ENCODE measurements at regions not wholly inside any gene's neighbourhood (a gene's known extent, or its start where the extent isn't known, plus 50 kb on each side); places are given as distances from the start of the nearest gene placed in this dataset.
"Not testable (repeated sequence)": the region's sequence is repeated elsewhere in the genome, so short reads cannot be mapped to it uniquely, and the experiment has no call there.

- no peak for DNase-seq
Measured at GRCh38 chr1:80363689-80364475, 1357.4 kb upstream of the ADGRL4 start.

- DNase-seq, result no peak
Measured at GRCh38 chr1:80359666-80360065, 1353.1 kb upstream of the ADGRL4 start.

GRCh38 chr1:80349218-80349617 lies 1342.7 kb upstream of the ADGRL4 start:
- no peak for DNase-seq

- DNase-seq, result no peak
Measured at GRCh38 chr1:80341021-80341420, 1334.5 kb upstream of the ADGRL4 start.

GRCh38 chr1:80318108-80318507 lies 1311.6 kb upstream of the ADGRL4 start:
- DNase-seq, result no peak

- no peak for DNase-seq
Measured at GRCh38 chr1:80310703-80311245, 1304.2 kb upstream of the ADGRL4 start.

GRCh38 chr1:80305466-80305865 lies 1298.9 kb upstream of the ADGRL4 start:
- DNase-seq, result no peak

GRCh38 chr1:80293818-80294217 lies 1287.3 kb upstream of the ADGRL4 start:
- no peak for DNase-seq

- DNase-seq, result not testable (repeated sequence)
Measured at GRCh38 chr1:80288750-80289149, 1282.2 kb upstream of the ADGRL4 start.

- DNase-seq, result no peak
Measured at GRCh38 chr1:80282536-80282935, 1276.0 kb upstream of the ADGRL4 start.

GRCh38 chr1:80278936-80279335 lies 1272.4 kb upstream of the ADGRL4 start:
- DNase-seq, result no peak

GRCh38 chr1:80274256-80274655 lies 1267.7 kb upstream of the ADGRL4 start:
- no peak for DNase-seq

GRCh38 chr1:80272495-80272894 lies 1266.0 kb upstream of the ADGRL4 start:
- no peak for DNase-seq

GRCh38 chr1:80258659-80259058 lies 1252.1 kb upstream of the ADGRL4 start:
- no peak for DNase-seq

GRCh38 chr1:80251591-80251990 lies 1245.1 kb upstream of the ADGRL4 start:
- DNase-seq, result no peak

- DNase-seq, result no peak
Measured at GRCh38 chr1:80251171-80251570, 1244.6 kb upstream of the ADGRL4 start.

- no peak for DNase-seq
Measured at GRCh38 chr1:80250573-80251168, 1244.1 kb upstream of the ADGRL4 start.

GRCh38 chr1:80249699-80250098 lies 1243.2 kb upstream of the ADGRL4 start:
- DNase-seq, result no peak

GRCh38 chr1:80248886-80249285 lies 1242.4 kb upstream of the ADGRL4 start:
- DNase-seq, result no peak

- DNase-seq, result no peak
Measured at GRCh38 chr1:80245813-80246212, 1239.3 kb upstream of the ADGRL4 start.

GRCh38 chr1:80244372-80244771 lies 1237.8 kb upstream of the ADGRL4 start:
- no peak for DNase-seq

GRCh38 chr1:80241566-80241965 lies 1235.0 kb upstream of the ADGRL4 start:
- no peak for DNase-seq

- DNase-seq, result no peak
Measured at GRCh38 chr1:80225510-80225909, 1219.0 kb upstream of the ADGRL4 start.

GRCh38 chr1:80221319-80221718 lies 1214.8 kb upstream of the ADGRL4 start:
- no peak for DNase-seq
